ENCODE measurements at regions not wholly inside any gene's neighbourhood (a gene's known extent, or its start where the extent isn't known, plus 50 kb on each side); places are given as distances from the start of the nearest gene placed in this dataset.

DNA sequence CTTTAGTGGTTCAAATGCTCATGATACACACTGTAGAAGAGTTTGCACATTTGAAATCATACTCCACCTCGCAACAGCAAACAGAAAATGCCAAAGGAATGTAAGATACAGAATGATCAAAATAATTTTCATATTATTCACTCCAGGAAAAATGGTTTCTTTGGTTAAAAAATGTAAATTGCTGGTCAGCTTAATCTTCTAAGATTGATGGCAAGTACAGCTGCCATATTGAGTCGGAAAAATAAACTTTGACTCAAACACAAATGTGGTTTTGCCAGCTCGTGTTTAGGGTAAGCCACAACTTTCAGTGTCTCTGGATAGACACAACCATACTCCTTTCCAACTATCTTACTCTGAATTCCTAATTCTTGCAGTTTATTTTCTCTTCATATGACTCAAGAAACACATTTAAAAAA, 154.9 kb upstream of the SMIM21 start:
- Mint-ChIP-seq H3K4me1 (ENCODE audit: low read depth) (no peaks in the 10 kb centered on the region), H3K27me3 (no peaks in the 10 kb centered on the region), H3K27ac (no peak overlapping the region), H3K4me3 (no peak overlapping the region), H3K9me3 (peaks cover 28% of the 10 kb centered on the region), H3K36me3 (ENCODE audit: low read depth) (no peaks in the 10 kb centered on the region)
- intact Hi-C loops (cut with micrococcal nuclease) = no loop called here

- Mint-ChIP-seq H3K4me3 (no peak overlapping the region), H3K4me1 (ENCODE audit: low read depth) (no peaks in the 10 kb centered on the region), H3K9me3 (peaks cover 20% of the 10 kb centered on the region), H3K36me3 (ENCODE audit: low read depth) (no peaks in the 10 kb centered on the region), H3K27ac (no peak overlapping the region), H3K27me3 (no peaks in the 10 kb centered on the region)
- intact Hi-C loops (cut with micrococcal nuclease) = no loop called here
Measured at GRCh38 chr18:75581336-75582131, 154.0 kb upstream of the SMIM21 start.

DNA sequence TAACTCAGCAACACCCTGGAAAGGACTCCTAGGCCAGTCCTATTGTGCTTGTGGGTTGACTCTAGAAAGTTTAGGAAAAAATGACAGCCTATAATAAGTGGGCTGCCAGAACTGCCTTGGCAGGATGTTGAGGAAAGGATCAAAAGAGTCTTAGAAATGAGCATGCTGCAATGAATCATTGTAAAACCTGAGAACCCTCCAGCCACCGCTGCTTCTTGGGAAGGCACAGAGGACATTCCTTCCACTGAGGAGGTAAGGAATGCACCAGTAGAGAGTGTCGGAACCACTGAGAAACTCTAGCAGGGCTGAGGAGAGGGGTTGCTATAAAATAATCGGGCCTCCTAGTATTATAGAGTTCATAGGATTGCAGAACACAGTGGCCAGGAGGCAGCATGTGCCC, 146.7 kb upstream of the SMIM21 start:
- H3K27me3 Mint-ChIP-seq = no peaks in the 10 kb centered on the region
- no peaks in the 10 kb centered on the region for H3K4me1 Mint-ChIP-seq (ENCODE audit: low read depth)
- no peaks in the 10 kb centered on the region for H3K36me3 Mint-ChIP-seq (ENCODE audit: low read depth)
- intact Hi-C loops (cut with micrococcal nuclease) = no loop called here
- H3K9me3 Mint-ChIP-seq = peaks cover 21% of the 10 kb centered on the region
- no peak overlapping the region for H3K27ac Mint-ChIP-seq
- H3K4me3 Mint-ChIP-seq = no peak overlapping the region

DNA sequence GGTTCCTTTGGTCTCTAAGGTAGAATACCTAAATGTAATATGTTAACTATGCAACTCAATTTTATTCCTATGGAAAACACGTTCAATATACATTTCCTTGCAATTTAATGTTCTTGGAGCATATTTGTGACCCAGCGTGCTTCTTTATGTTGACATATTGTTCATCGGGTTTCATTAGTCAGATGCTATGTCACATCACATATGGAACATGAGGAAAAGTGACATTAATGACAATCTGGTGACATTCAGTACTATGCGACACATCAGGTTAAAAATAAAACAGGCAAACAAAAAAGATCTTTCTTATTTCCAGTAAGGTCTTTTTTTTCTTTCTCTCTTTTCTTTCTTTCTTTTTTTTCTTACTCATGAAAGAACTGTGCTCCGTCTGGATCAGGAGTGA, 135.6 kb upstream of the SMIM21 start:
- Mint-ChIP-seq H3K27me3 (no peaks in the 10 kb centered on the region), H3K4me1 (ENCODE audit: low read depth) (no peaks in the 10 kb centered on the region), H3K9me3 (peaks cover 12% of the 10 kb centered on the region), H3K4me3 (no peak overlapping the region), H3K36me3 (ENCODE audit: low read depth) (no peaks in the 10 kb centered on the region), H3K27ac (no peak overlapping the region)
- intact Hi-C loops (cut with micrococcal nuclease) = no loop called here

GRCh38 chr18:75562216-75562615, 134.7 kb upstream of the SMIM21 start:
- H3K9me3 Mint-ChIP-seq = peaks cover 12% of the 10 kb centered on the region
- no peak overlapping the region for H3K4me3 Mint-ChIP-seq
- H3K36me3 Mint-ChIP-seq (ENCODE audit: low read depth) = no peaks in the 10 kb centered on the region
- intact Hi-C loops (cut with micrococcal nuclease) = no loop called here
- no peaks in the 10 kb centered on the region for H3K27me3 Mint-ChIP-seq
- H3K4me1 Mint-ChIP-seq (ENCODE audit: low read depth) = no peaks in the 10 kb centered on the region
- H3K27ac Mint-ChIP-seq = no peak overlapping the region

- intact Hi-C loops (cut with micrococcal nuclease) = no loop called here
- Mint-ChIP-seq H3K36me3 (ENCODE audit: low read depth) (no peaks in the 10 kb centered on the region), H3K27ac (no peak overlapping the region), H3K4me3 (no peak overlapping the region), H3K9me3 (no peaks in the 10 kb centered on the region), H3K27me3 (no peaks in the 10 kb centered on the region), H3K4me1 (ENCODE audit: low read depth) (no peaks in the 10 kb centered on the region)
Measured at GRCh38 chr18:75558790-75559189, 131.3 kb upstream of the SMIM21 start.

DNA sequence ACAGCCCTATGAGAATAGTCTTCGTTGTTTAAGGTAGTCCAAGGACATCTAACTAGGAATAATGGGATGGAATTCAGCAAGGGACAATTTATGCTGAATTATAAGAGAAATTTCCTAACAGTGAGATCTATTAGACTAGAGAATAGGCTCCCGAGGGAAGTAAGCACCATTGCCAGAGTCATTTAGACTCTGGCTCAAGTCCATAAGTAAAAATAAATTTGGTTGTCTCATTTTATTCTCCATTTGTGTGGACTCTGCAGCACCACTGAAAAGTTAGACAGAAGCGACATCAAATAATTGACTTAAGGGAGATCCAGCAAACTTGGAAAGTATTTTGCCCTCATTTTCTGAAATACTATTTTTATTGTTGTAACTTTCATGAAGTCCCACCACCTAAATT, 129.3 kb upstream of the SMIM21 start:
- H3K9me3 Mint-ChIP-seq = no peaks in the 10 kb centered on the region
- no peaks in the 10 kb centered on the region for H3K36me3 Mint-ChIP-seq (ENCODE audit: low read depth)
- intact Hi-C loops (cut with micrococcal nuclease) = no loop called here
- H3K27ac Mint-ChIP-seq = no peak overlapping the region
- H3K27me3 Mint-ChIP-seq = no peaks in the 10 kb centered on the region
- H3K4me3 Mint-ChIP-seq = no peak overlapping the region
- no peaks in the 10 kb centered on the region for H3K4me1 Mint-ChIP-seq (ENCODE audit: low read depth)

DNA sequence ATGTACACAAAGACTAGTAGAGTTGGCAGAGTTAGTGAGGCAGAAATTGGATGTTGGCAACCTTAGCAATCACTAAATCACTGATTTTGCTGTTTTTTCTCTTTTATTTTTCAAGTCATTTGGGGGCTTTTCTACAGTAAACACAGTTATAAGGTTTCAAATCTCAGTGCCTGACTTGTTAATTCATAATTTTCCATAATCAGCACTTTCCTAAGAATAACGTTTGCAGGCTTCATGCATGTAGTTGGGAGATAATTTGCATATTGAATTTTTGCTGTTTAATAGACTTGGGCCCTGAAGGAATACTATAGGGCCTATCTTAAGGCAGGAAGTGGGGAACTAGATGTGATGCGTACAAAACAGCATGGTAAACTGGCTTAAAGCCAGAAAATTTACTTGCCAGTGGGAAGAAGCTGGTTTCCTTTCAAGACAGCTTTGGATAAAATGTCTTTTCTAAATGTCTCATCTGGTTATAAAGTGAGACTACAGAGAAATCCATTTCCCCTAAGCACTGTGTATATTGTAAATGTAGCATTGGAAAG, 127.2 kb upstream of the SMIM21 start:
- Mint-ChIP-seq H3K27ac (no peak overlapping the region), H3K4me3 (no peak overlapping the region), H3K9me3 (no peaks in the 10 kb centered on the region), H3K36me3 (ENCODE audit: low read depth) (no peaks in the 10 kb centered on the region), H3K27me3 (no peaks in the 10 kb centered on the region), H3K4me1 (ENCODE audit: low read depth) (no peaks in the 10 kb centered on the region)
- intact Hi-C loops (cut with micrococcal nuclease) = no loop called here

- Mint-ChIP-seq H3K4me1 (ENCODE audit: low read depth) (no peaks in the 10 kb centered on the region), H3K4me3 (no peak overlapping the region), H3K9me3 (no peaks in the 10 kb centered on the region), H3K36me3 (ENCODE audit: low read depth) (no peaks in the 10 kb centered on the region), H3K27ac (no peak overlapping the region), H3K27me3 (no peaks in the 10 kb centered on the region)
- intact Hi-C loops (cut with micrococcal nuclease) = no loop called here
Measured at GRCh38 chr18:75554176-75554575, 126.7 kb upstream of the SMIM21 start.

DNA sequence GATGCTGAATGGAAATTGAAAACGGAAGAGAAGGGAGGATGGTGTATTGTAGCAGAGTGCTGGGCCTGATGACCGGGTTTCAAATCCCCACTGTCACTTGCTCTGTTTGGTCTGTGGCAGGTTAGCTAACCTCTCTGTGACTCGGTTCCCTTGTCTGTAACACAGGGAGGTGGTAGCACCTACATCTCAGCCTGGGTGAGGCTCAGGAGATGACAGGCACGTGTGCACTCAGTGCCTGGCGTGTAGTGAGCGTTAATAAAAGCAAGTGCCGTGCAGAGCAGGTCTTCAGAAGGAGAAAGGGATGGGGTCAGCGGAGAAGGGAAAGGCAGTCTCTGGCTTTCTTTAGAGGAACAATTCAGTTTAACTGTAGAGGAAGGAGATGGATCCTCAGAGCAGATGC, 125.5 kb upstream of the SMIM21 start:
- Mint-ChIP-seq H3K36me3 (ENCODE audit: low read depth) (no peaks in the 10 kb centered on the region), H3K27me3 (no peaks in the 10 kb centered on the region), H3K4me1 (ENCODE audit: low read depth) (no peaks in the 10 kb centered on the region), H3K4me3 (no peak overlapping the region), H3K27ac (no peak overlapping the region), H3K9me3 (no peaks in the 10 kb centered on the region)
- intact Hi-C loops (cut with micrococcal nuclease) = no loop called here

- no peak overlapping the region for H3K27ac Mint-ChIP-seq
- peaks cover 7% of the 10 kb centered on the region for H3K9me3 Mint-ChIP-seq
- H3K36me3 Mint-ChIP-seq (ENCODE audit: low read depth) = no peaks in the 10 kb centered on the region
- H3K4me3 Mint-ChIP-seq = no peak overlapping the region
- no peaks in the 10 kb centered on the region for H3K27me3 Mint-ChIP-seq
- intact Hi-C loops (cut with micrococcal nuclease) = no loop called here
- no peaks in the 10 kb centered on the region for H3K4me1 Mint-ChIP-seq (ENCODE audit: low read depth)
Measured at GRCh38 chr18:75551071-75551470, 123.6 kb upstream of the SMIM21 start.

DNA sequence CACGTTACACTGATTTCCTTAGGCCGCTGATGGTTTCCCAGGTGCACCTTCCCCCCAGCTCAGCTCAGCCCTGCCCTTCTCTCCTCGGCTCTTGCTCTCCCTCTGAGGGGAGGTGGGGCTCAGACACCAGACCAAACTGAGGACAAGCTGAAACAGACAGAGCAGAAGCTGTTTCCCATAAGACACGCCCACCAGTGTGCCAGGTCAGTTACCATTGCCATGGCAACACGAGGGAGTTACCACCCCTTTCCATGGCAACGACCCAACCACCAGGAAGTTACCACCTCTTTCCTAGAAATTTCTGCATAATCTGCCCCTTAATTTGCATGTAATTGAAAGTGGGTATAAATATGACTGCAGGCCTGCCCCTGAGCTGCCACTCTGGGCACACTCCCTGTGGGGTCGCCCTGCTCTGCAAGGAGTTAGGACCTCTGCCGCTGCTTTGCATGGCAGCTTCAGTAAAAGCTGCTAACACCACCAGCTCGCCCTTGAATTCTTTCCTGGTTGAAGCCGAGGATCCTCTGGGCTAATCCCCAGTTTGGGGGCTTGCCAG, 120.9 kb upstream of the SMIM21 start:
- H3K4me3 Mint-ChIP-seq = no peak overlapping the region
- H3K4me1 Mint-ChIP-seq (ENCODE audit: low read depth) = no peaks in the 10 kb centered on the region
- intact Hi-C loops (cut with micrococcal nuclease) = no loop called here
- no peaks in the 10 kb centered on the region for H3K36me3 Mint-ChIP-seq (ENCODE audit: low read depth)
- no peak overlapping the region for H3K27ac Mint-ChIP-seq
- peaks cover 7% of the 10 kb centered on the region for H3K9me3 Mint-ChIP-seq
- no peaks in the 10 kb centered on the region for H3K27me3 Mint-ChIP-seq

DNA sequence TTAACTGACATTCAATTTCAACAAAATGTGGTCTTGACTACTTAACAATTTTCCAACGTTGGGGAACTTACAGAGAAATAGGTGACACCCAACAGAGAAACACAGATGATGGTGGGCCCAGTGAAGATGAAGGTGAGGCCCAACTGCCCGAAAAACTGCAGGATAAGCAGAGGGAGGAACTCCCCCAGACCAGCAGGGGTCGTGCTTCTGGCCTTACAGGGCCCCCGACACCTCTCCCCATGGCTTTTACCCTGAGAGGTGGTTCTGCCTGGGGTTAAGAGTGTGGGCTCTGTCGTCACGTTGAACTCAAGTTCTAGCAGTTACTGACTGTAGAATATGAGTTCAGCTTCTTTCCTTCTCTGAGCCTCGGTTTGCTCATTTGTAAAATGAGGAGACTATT, 119.5 kb upstream of the SMIM21 start:
- no peak overlapping the region for H3K4me3 Mint-ChIP-seq
- no peaks in the 10 kb centered on the region for H3K4me1 Mint-ChIP-seq (ENCODE audit: low read depth)
- peaks cover 7% of the 10 kb centered on the region for H3K9me3 Mint-ChIP-seq
- intact Hi-C loops (cut with micrococcal nuclease) = no loop called here
- no peaks in the 10 kb centered on the region for H3K36me3 Mint-ChIP-seq (ENCODE audit: low read depth)
- H3K27me3 Mint-ChIP-seq = no peaks in the 10 kb centered on the region
- H3K27ac Mint-ChIP-seq = no peak overlapping the region

- Mint-ChIP-seq H3K9me3 (peaks cover 7% of the 10 kb centered on the region), H3K27me3 (no peaks in the 10 kb centered on the region), H3K4me3 (no peak overlapping the region), H3K4me1 (ENCODE audit: low read depth) (no peaks in the 10 kb centered on the region), H3K27ac (no peak overlapping the region), H3K36me3 (ENCODE audit: low read depth) (no peaks in the 10 kb centered on the region)
- intact Hi-C loops (cut with micrococcal nuclease) = no loop called here
Measured at GRCh38 chr18:75545189-75545588, 117.7 kb upstream of the SMIM21 start.

GRCh38 chr18:75544496-75544895, 117.0 kb upstream of the SMIM21 start:
- Mint-ChIP-seq H3K4me1 (ENCODE audit: low read depth) (no peaks in the 10 kb centered on the region), H3K9me3 (peaks cover 7% of the 10 kb centered on the region), H3K27me3 (peaks cover 3% of the 10 kb centered on the region), H3K4me3 (no peak overlapping the region), H3K36me3 (ENCODE audit: low read depth) (no peaks in the 10 kb centered on the region), H3K27ac (no peak overlapping the region)
- intact Hi-C loops (cut with micrococcal nuclease) = no loop called here
